H1 (cell line): ENCODE measurements at regions not wholly inside any gene's neighbourhood (a gene's known extent, or its start where the extent isn't known, plus 50 kb on each side); places are given as distances from the start of the nearest gene placed in this dataset.

Experiments
- EP300 ChIP-seq, 2 experiments: IDR thresholded peaks; 1 replicate in 1 of 2; 2 replicates in 1 of 2; pipeline ENCODE4 v1.6.1; 2011 to 2012; ENCODE audit warnings: low read depth in 2 of 2, low read length in 2 of 2, mild to moderate bottlenecking in 2 of 2, borderline replicate concordance in 1 of 2, inconsistent platforms in 1 of 2, moderate library complexity in 1 of 2
- RFX5 ChIP-seq: IDR thresholded peaks from 2 replicates; pipeline ENCODE4 v1.6.1; 2011; ENCODE audit warnings: low read depth, low read length, improper control_type of control experiment, borderline replicate concordance
- SIX5 ChIP-seq: IDR thresholded peaks from 2 replicates; pipeline ENCODE4 v1.6.1; 2011; ENCODE audit warnings: mild to moderate bottlenecking, low read depth, low read length
- SP1 ChIP-seq: IDR thresholded peaks from 2 replicates; pipeline ENCODE4 v1.6.1; 2011; ENCODE audit warnings: low read depth, low read length
- SP4 ChIP-seq: IDR thresholded peaks from 2 replicates; pipeline ENCODE4 v1.6.1; 2012; ENCODE audit warnings: low read length, inconsistent platforms
- YY1 ChIP-seq: IDR thresholded peaks from 2 replicates; pipeline ENCODE4 v1.6.1; 2011; ENCODE audit warnings: low read depth, mild to moderate bottlenecking, low read length
- TF ChIP-seq, protein P1 (sequence below): fragments of 300-600 bp; sonication (generic); IDR thresholded peaks from 2 replicates; pipeline ENCODE4 v1.7.1; 2012; ENCODE audit warnings: low read length, moderate library complexity, mild to moderate bottlenecking, inconsistent platforms; ENCODE audit not compliant: insufficient replicate concordance
- TF ChIP-seq, protein P2 (sequence below): IDR thresholded peaks from 2 replicates; pipeline ENCODE4 v1.6.1; 2012; ENCODE audit warnings: inconsistent platforms

DNA sequence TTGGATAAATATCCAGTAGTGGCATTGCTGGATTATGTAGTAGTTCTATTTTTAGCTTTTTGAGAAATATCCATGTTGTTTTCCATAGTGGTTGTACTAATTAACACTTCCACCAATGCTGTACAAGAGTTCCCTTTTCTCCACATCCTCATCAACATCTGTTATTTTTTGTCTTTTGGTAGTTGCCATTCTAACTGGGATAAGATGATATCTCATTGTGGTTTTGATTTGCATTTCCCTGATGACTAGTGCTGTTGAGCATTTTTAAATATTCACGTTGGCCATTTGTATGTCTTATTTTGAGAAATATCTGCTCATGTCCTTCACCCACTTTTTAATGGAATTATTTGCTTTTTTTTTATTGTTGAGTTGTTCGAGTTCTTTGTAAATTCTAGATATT, 183.9 kb downstream of the PTPRU start (continued):
- TF ChIP-seq, protein P1, sequence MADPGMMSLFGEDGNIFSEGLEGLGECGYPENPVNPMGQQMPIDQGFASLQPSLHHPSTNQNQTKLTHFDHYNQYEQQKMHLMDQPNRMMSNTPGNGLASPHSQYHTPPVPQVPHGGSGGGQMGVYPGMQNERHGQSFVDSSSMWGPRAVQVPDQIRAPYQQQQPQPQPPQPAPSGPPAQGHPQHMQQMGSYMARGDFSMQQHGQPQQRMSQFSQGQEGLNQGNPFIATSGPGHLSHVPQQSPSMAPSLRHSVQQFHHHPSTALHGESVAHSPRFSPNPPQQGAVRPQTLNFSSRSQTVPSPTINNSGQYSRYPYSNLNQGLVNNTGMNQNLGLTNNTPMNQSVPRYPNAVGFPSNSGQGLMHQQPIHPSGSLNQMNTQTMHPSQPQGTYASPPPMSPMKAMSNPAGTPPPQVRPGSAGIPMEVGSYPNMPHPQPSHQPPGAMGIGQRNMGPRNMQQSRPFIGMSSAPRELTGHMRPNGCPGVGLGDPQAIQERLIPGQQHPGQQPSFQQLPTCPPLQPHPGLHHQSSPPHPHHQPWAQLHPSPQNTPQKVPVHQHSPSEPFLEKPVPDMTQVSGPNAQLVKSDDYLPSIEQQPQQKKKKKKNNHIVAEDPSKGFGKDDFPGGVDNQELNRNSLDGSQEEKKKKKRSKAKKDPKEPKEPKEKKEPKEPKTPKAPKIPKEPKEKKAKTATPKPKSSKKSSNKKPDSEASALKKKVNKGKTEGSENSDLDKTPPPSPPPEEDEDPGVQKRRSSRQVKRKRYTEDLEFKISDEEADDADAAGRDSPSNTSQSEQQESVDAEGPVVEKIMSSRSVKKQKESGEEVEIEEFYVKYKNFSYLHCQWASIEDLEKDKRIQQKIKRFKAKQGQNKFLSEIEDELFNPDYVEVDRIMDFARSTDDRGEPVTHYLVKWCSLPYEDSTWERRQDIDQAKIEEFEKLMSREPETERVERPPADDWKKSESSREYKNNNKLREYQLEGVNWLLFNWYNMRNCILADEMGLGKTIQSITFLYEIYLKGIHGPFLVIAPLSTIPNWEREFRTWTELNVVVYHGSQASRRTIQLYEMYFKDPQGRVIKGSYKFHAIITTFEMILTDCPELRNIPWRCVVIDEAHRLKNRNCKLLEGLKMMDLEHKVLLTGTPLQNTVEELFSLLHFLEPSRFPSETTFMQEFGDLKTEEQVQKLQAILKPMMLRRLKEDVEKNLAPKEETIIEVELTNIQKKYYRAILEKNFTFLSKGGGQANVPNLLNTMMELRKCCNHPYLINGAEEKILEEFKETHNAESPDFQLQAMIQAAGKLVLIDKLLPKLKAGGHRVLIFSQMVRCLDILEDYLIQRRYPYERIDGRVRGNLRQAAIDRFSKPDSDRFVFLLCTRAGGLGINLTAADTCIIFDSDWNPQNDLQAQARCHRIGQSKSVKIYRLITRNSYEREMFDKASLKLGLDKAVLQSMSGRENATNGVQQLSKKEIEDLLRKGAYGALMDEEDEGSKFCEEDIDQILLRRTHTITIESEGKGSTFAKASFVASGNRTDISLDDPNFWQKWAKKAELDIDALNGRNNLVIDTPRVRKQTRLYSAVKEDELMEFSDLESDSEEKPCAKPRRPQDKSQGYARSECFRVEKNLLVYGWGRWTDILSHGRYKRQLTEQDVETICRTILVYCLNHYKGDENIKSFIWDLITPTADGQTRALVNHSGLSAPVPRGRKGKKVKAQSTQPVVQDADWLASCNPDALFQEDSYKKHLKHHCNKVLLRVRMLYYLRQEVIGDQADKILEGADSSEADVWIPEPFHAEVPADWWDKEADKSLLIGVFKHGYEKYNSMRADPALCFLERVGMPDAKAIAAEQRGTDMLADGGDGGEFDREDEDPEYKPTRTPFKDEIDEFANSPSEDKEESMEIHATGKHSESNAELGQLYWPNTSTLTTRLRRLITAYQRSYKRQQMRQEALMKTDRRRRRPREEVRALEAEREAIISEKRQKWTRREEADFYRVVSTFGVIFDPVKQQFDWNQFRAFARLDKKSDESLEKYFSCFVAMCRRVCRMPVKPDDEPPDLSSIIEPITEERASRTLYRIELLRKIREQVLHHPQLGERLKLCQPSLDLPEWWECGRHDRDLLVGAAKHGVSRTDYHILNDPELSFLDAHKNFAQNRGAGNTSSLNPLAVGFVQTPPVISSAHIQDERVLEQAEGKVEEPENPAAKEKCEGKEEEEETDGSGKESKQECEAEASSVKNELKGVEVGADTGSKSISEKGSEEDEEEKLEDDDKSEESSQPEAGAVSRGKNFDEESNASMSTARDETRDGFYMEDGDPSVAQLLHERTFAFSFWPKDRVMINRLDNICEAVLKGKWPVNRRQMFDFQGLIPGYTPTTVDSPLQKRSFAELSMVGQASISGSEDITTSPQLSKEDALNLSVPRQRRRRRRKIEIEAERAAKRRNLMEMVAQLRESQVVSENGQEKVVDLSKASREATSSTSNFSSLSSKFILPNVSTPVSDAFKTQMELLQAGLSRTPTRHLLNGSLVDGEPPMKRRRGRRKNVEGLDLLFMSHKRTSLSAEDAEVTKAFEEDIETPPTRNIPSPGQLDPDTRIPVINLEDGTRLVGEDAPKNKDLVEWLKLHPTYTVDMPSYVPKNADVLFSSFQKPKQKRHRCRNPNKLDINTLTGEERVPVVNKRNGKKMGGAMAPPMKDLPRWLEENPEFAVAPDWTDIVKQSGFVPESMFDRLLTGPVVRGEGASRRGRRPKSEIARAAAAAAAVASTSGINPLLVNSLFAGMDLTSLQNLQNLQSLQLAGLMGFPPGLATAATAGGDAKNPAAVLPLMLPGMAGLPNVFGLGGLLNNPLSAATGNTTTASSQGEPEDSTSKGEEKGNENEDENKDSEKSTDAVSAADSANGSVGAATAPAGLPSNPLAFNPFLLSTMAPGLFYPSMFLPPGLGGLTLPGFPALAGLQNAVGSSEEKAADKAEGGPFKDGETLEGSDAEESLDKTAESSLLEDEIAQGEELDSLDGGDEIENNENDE: no peak
- TF ChIP-seq SP4: no peak
- no peak for TF ChIP-seq YY1
- TF ChIP-seq EP300 (IDR thresholded peaks at IDR 0.05; ENCODE audit: borderline replicate concordance in 1 of 2, low read depth in 2 of 2, low read length in 2 of 2): no peak
- TF ChIP-seq, protein P2, sequence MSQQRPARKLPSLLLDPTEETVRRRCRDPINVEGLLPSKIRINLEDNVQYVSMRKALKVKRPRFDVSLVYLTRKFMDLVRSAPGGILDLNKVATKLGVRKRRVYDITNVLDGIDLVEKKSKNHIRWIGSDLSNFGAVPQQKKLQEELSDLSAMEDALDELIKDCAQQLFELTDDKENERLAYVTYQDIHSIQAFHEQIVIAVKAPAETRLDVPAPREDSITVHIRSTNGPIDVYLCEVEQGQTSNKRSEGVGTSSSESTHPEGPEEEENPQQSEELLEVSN: no peak
- TF ChIP-seq SP1: no peak
- no peak for TF ChIP-seq SIX5
- no peak for TF ChIP-seq RFX5
- TF ChIP-seq, all 59 proteins: peak for 0
